Upper lobe of left lung (tissue), 6 donors: ENCODE measurements at regions not wholly inside any gene's neighbourhood (a gene's known extent, or its start where the extent isn't known, plus 50 kb on each side); places are given as distances from the start of the nearest gene placed in this dataset.

Experiments
- ATAC-seq, 2 donors: fragments of 200-7000 bp; cut with Tn5 transposase; one replicate each; pipeline ENCODE4 v1.9.1; 2022; ENCODE audit warnings: mild to moderate bottlenecking in 2 of 2, moderate library complexity in 2 of 2; ENCODE audit not compliant: low FRiP score in 2 of 2
- DNase-seq, 2 donors: peaks; one replicate each; pipeline ENCODE4 v3.0.0-alpha.2; 2019 to 2020
- H3K27ac ChIP-seq, 4 donors: fragments of 200-600 bp; sonication (generic); one replicate each; pipeline ENCODE4 v1.5.1; 2016 to 2019
- H3K27me3 ChIP-seq, 4 donors: fragments of 200-600 bp; sonication (generic); one replicate each; pipeline ENCODE4 v1.5.1; 2017 to 2019
- H3K36me3 ChIP-seq, 4 donors: fragments of 200-600 bp; sonication (generic); one replicate each; pipeline ENCODE4 v1.5.1; 2016 to 2019
- H3K4me1 ChIP-seq, 4 donors: fragments of 200-600 bp; sonication (generic); one replicate each; pipeline ENCODE4 v1.5.1; 2018 to 2019
- H3K4me3 ChIP-seq, 4 donors: fragments of 200-600 bp; sonication (generic); one replicate each; pipeline ENCODE4 v1.5.1; 2017 to 2019; ENCODE audit warnings: mild to moderate bottlenecking in 2 of 4, moderate library complexity in 1 of 4
- H3K9me3 ChIP-seq, 4 donors: fragments of 200-600 bp; sonication (generic); one replicate each; pipeline ENCODE4 v1.5.1; 2018 to 2019
- EP300 ChIP-seq, 4 donors: sonication (generic); formaldehyde crosslinking; IDR thresholded peaks; one replicate each; pipeline ENCODE4 v1.5.1; 2017; ENCODE audit warnings: antibody characterized with exemption in 4 of 4, control low read depth in 2 of 4
- POLR2A ChIP-seq, 4 donors: fragments of 450-650 bp; IDR thresholded peaks; one replicate each; pipeline ENCODE4 v1.5.1; 2016 to 2017; ENCODE audit warnings: antibody characterized with exemption in 4 of 4, mild to moderate bottlenecking in 2 of 4
- POLR2AphosphoS5 ChIP-seq, 2 donors: sonication (generic); formaldehyde crosslinking; IDR thresholded peaks; one replicate each; pipeline ENCODE4 v1.5.1; 2017; ENCODE audit warnings: antibody characterized with exemption in 2 of 2
- WGBS, 2 donors: methylation state at CpG; one replicate each; pipeline ENCODE4 v1.1.5; 2017 to 2018; 5-methylcytosine and 5-hydroxymethylcytosine counted together
- TF ChIP-seq, protein P1 (sequence below), 6 experiments: fragments of 450-650 bp in 4 of 6; fragments of 200-600 bp in 2 of 6; sonication (generic) in 2 of 6; IDR thresholded peaks; one replicate each; pipeline ENCODE4 v1.5.1; 2016 to 2019; ENCODE audit warnings: antibody characterized with exemption in 6 of 6
- donor health status: DM: no; HTN: no; CAD: no; lungs with moderate emphysema.
- donor health status: DM: no; HTN: yes; CAD: no; lungs with severe emphysema.

DNA sequence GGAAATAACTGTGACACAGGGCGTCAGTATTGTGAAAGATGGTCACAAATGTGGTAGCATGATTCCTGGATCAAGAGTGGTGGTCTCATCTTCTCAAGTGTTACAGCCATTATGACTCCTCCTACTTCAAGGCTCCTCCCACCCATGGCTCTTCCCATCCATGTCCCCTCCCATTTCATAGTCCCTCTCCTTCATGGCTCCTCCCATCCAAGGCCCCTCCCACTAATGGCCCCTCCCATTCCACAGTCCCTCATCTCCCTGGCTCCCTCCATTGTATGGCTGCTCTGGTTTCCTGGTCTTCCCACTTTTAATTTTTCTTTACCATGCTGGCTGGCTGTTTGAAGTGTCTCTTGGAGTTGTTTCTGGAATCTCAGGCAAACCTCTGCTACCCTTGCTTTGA, 1375.2 kb upstream of the TMEM132C start:
- Histone ChIP-seq H3K4me1 (no peaks in the 10 kb centered on the region), H3K27me3 (no peaks in the 10 kb centered on the region), H3K27ac (no peak overlapping the region), H3K9me3 (no peaks in the 10 kb centered on the region), H3K36me3 (no peaks in the 10 kb centered on the region), H3K4me3 (no peak overlapping the region)
- ATAC-seq (no peak), DNase-seq (no peak)
- 85 to 89% methylated on average over 1 of the region's 1 CpG for WGBS, 2 donors
- TF ChIP-seq, protein P1, sequence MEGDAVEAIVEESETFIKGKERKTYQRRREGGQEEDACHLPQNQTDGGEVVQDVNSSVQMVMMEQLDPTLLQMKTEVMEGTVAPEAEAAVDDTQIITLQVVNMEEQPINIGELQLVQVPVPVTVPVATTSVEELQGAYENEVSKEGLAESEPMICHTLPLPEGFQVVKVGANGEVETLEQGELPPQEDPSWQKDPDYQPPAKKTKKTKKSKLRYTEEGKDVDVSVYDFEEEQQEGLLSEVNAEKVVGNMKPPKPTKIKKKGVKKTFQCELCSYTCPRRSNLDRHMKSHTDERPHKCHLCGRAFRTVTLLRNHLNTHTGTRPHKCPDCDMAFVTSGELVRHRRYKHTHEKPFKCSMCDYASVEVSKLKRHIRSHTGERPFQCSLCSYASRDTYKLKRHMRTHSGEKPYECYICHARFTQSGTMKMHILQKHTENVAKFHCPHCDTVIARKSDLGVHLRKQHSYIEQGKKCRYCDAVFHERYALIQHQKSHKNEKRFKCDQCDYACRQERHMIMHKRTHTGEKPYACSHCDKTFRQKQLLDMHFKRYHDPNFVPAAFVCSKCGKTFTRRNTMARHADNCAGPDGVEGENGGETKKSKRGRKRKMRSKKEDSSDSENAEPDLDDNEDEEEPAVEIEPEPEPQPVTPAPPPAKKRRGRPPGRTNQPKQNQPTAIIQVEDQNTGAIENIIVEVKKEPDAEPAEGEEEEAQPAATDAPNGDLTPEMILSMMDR (IDR thresholded peaks at IDR 0.05) = no peak
- TF ChIP-seq POLR2AphosphoS5 (IDR thresholded peaks at IDR 0.05) (no peak), POLR2A (IDR thresholded peaks at IDR 0.05) (no peak), EP300 (IDR thresholded peaks at IDR 0.05) (no peak)

GRCh38 chr12:126895951-126896913, 1370.7 kb upstream of the TMEM132C start:
- Histone ChIP-seq H3K36me3 (no peaks in the 10 kb centered on the region), H3K9me3 (no peaks in the 10 kb centered on the region), H3K27me3 (no peaks in the 10 kb centered on the region), H3K27ac (no peak overlapping the region), H3K4me3 (no peak overlapping the region), H3K4me1 (no peaks in the 10 kb centered on the region)
- TF ChIP-seq POLR2A (IDR thresholded peaks at IDR 0.05) = no peak
- 64 to 73% methylated on average over 4 of the region's 4 CpGs for WGBS, 2 donors
- DNase-seq (no peak), ATAC-seq (no peak)

DNA sequence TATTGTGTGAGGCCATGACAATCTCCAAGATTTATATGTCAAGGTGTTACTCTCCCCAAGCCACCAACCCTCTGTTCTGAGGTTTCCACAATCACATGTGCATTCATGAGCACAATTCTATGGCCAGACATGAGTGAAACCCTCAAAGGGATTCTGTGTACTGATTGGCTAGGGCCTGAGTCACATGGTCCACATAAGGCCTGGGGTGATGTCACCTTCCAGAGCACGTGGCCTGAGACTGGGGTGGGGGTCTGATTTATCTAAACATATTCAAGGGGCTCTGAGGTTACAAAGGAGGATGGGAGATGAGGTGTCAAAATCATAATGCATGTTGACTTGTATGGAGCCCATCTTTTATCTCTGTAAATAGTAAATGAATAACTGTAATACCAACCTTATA, 1369.9 kb upstream of the TMEM132C start:
- Histone ChIP-seq H3K4me1 (no peaks in the 10 kb centered on the region), H3K27me3 (no peaks in the 10 kb centered on the region), H3K9me3 (no peaks in the 10 kb centered on the region), H3K4me3 (no peak overlapping the region), H3K36me3 (no peaks in the 10 kb centered on the region), H3K27ac (no peak overlapping the region)
- 47 to 50% methylated on average over 1 of the region's 1 CpG for WGBS, 2 donors
- TF ChIP-seq POLR2A (IDR thresholded peaks at IDR 0.05) (no peak), POLR2AphosphoS5 (IDR thresholded peaks at IDR 0.05) (no peak), EP300 (IDR thresholded peaks at IDR 0.05) (no peak)
- TF ChIP-seq, protein P1 (IDR thresholded peaks at IDR 0.05) = no peak
- DNase-seq = no peak
- no peak for ATAC-seq

DNA sequence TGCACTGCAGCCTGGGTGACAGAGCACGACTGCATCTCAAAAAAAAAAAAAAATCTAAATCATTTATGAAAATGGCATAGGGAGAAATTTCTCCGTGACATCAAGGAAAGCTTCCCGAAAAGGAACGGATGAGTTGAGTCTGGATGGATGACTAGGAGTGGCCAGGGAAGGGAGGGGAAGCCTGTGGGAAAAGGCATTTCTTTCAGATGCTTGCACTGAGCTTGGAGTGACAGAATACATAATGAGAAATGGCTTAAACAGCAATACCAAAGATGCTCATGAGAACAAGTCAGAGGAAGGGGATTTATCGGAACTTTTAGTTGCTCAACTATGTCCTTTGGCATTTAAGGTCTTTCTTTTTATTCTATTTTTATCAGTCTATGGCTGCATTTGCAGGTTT, 1369.2 kb upstream of the TMEM132C start:
- no peak overlapping the region for H3K4me3 ChIP-seq
- no peaks in the 10 kb centered on the region for H3K36me3 ChIP-seq
- H3K27ac ChIP-seq = no peak overlapping the region
- DNase-seq = no peak
- H3K9me3 ChIP-seq = no peaks in the 10 kb centered on the region
- no peak for TF ChIP-seq EP300 (IDR thresholded peaks at IDR 0.05)
- TF ChIP-seq POLR2A (IDR thresholded peaks at IDR 0.05) = no peak
- TF ChIP-seq, protein P1 (IDR thresholded peaks at IDR 0.05) = no peak
- TF ChIP-seq POLR2AphosphoS5 (IDR thresholded peaks at IDR 0.05) = no peak
- 82% methylated on average over 5 of the region's 5 CpGs for WGBS, 2 donors
- H3K27me3 ChIP-seq = no peaks in the 10 kb centered on the region
- ATAC-seq = no peak
- H3K4me1 ChIP-seq = no peaks in the 10 kb centered on the region

DNA sequence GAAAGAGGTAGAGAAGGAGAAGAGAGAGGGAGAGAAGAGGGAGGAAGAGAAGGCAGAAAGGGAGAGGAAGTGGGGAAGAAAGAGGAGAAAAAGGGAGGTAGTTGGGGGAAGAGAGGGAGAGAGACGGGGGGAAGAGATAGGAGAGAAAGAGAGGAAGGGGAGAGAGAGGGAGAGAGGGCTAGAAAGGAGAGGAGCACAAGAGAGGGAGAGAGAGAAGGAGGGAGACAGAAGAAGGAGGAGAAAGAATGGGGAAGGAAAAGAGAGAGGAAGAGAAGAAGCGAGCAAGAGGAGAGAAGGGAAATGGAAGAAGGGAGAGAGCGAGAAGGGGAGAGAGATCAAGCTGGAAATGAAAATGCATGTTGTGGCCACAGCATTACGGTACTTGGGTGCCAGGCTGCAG, 1368.4 kb upstream of the TMEM132C start:
- ATAC-seq = no peak
- Histone ChIP-seq H3K9me3 (no peaks in the 10 kb centered on the region), H3K27me3 (no peaks in the 10 kb centered on the region), H3K4me3 (no peak overlapping the region), H3K4me1 (no peaks in the 10 kb centered on the region), H3K27ac (no peak overlapping the region), H3K36me3 (no peaks in the 10 kb centered on the region)
- no peak for TF ChIP-seq POLR2AphosphoS5 (IDR thresholded peaks at IDR 0.05)
- TF ChIP-seq, protein P1 (IDR thresholded peaks at IDR 0.05) = no peak
- no peak for TF ChIP-seq POLR2A (IDR thresholded peaks at IDR 0.05)
- no peak for TF ChIP-seq EP300 (IDR thresholded peaks at IDR 0.05)
- DNase-seq = no peak
- WGBS, 2 donors = 71 to 80% methylated on average over 4 of the region's 4 CpGs
